HG03097 (cell line): ENCODE measurements at regions not wholly inside any gene's neighbourhood (a gene's known extent, or its start where the extent isn't known, plus 50 kb on each side); places are given as distances from the start of the nearest gene placed in this dataset.

ENCODE experiments used
- ATAC-seq: cut with Tn5 transposase; IDR thresholded peaks from one replicate; pipeline ENCODE4 v1.9.1; 2021; ENCODE audit not compliant: unreplicated experiment, low FRiP score

GRCh38 chr2:64845273-64845905 is 143.8 kb upstream of the SLC1A4 start:
- ATAC-seq = no peak

DNA sequence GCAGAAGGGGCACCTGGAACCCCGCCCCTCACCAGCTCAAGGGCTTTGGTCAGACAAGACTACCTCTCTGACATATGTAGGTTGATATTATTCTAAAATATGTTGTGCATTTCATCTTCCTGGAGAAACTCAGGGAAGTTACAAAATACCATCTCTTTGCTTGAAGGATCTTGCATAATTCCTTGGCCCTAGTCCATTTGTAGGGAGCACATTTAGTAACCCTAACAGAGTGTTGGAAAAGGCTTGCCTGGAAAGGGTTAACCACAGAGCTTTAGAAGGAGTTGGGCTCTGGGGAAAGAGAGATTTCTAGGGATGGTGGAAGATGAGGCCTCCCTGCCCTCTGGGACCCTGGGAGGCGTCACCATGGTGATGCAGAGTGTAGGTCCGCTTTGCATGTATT is 143.0 kb upstream of the SLC1A4 start:
- ATAC-seq = no peak

DNA sequence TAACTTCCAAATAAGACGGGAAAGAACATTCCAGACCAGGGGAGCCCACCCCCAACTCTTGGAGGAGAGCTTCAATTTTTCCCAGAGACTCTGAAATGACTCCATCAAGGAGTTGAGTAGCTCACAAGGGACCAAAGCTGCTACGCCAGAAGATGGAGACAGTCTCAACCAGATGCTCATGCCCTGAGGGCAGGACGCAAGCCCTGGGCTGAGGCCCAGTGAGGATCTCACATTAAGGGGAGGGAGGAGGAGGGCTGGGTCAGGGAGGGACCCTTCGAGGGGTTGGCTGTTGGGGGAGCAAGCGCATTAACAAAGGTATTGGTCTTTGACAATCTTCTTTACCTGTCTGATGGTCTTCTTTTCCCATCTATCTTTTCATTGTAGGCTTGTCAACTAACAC is 141.3 kb upstream of the SLC1A4 start:
- ATAC-seq = no peak

- ATAC-seq = no peak
Measured at GRCh38 chr2:64848363-64848762, 140.8 kb upstream of the SLC1A4 start.

- no peak for ATAC-seq
Measured at GRCh38 chr2:64848945-64849344, 140.3 kb upstream of the SLC1A4 start.

- no peak for ATAC-seq
Measured at GRCh38 chr2:64850642-64851041, 138.6 kb upstream of the SLC1A4 start.

DNA sequence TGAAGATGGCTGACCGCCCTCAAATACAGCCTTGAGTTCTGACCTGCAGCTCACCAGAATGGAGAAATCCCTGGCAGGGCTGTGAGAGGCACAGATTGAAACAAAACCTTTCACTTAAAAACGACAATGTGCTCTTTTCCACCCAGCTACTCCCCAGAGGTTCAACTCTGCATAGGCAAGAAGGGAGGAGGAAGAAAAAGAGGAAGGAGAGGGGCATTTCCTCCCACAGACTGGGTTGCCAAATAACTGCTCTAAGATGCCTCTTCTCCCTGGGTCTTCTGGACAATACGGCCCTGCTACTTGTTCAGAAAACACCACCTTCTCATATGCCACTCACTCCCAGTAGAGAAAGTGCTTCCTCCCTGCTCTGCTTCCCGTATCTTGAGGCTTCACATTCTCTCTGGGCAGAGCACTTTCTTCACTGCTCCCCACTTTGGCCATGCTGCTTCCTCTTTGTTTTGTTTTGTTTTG is 136.4 kb upstream of the SLC1A4 start:
- no peak for ATAC-seq

DNA sequence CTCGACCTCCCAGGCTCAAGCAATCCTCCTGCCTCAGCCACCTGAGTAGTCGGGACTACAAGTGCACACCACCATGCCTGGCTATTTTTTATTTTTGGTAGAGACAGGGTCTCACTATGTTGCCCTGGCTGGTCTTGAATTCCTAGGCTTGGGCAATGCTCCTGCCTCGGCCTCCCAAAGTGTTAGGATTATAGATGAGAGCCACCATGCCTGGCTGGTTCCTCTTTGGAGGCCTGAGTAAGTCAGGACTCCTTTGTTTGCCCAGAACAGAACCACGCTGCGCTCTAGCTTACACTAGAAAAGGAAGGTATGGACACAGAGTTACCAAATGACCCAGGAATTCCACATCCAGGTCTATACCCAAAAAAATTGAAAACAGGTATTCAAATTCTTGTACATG is 135.9 kb upstream of the SLC1A4 start:
- no peak for ATAC-seq

DNA sequence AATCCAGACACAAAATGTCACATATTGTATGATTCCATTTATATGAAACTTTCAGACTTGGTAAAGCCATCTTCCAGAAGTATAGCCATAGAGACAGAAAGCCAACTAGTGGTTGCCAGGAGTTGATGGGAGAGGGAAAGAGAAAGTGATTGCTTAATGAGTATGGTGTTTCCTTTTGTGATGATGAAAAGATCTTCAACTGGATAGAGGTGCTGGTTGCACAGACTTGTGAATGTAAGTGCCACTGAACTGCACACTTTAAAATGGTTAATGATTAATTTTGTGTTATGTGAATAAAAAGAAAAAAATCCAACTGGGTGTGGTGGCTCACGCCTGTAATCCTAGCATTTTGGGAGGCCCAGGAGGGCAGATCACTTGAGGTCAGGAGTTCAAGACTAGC is 135.3 kb upstream of the SLC1A4 start:
- ATAC-seq = no peak

- ATAC-seq = no peak
Measured at GRCh38 chr2:64854773-64855237, 134.4 kb upstream of the SLC1A4 start.

- ATAC-seq = no peak
Measured at GRCh38 chr2:64857581-64858471, 131.4 kb upstream of the SLC1A4 start.

DNA sequence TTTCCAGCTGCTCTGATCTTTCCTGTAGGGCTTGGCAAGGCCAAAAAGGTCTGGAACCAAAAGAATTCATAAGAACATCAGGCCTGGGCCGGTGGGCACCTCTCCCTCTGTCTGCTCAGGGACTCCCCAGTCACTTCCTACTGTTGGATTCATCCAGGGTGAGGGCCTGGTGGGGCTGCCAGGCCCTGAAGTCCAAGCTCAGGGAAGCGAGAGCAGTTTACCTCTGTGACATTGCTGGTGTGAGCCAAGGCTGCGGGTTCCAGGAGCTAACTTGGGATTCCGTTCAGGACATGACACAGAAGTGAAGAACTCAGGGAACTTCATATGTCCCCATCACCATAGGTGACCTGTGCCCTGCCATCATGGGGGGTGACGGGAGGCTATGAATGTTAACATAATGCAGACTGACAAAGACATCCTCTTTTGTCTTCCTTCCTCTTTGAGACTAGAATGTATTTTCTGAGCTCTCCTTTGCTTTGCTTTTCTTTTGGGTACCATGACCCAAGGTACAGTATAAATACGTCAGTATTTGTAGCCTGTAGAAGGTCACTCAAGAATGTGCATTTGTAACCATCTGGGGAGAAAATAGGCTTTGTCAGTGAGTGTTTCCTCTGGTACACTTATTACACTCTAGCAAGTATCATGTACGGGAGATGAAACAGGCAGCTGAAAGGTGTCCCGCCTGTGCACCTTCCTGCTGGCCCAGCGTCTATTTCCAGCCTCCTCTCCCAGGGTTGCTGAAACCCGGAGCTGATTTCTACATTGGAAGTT is 130.5 kb upstream of the SLC1A4 start:
- ATAC-seq = no peak

GRCh38 chr2:64859312-64860212 is 129.6 kb upstream of the SLC1A4 start:
- no peak for ATAC-seq

GRCh38 chr2:64860276-64860885 is 128.8 kb upstream of the SLC1A4 start:
- ATAC-seq = no peak

DNA sequence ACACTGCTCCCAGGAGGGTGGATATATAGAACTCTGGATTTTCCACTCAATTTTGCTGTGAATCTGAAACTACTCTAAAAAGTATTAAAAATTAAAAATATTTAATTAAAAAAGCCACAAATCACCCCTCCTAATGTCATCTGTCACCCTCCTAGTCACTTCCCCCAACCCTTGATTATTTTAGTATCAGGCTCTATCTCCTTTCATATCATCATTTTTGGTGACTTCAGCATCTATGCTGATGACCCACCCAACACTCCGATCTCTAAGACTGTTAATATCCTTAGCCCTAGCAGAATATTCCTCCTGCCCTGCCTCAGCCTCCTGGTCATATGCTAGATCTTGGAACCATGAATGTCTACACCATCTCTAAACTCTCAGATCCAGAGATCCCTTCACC is 128.3 kb upstream of the SLC1A4 start:
- ATAC-seq = no peak

DNA sequence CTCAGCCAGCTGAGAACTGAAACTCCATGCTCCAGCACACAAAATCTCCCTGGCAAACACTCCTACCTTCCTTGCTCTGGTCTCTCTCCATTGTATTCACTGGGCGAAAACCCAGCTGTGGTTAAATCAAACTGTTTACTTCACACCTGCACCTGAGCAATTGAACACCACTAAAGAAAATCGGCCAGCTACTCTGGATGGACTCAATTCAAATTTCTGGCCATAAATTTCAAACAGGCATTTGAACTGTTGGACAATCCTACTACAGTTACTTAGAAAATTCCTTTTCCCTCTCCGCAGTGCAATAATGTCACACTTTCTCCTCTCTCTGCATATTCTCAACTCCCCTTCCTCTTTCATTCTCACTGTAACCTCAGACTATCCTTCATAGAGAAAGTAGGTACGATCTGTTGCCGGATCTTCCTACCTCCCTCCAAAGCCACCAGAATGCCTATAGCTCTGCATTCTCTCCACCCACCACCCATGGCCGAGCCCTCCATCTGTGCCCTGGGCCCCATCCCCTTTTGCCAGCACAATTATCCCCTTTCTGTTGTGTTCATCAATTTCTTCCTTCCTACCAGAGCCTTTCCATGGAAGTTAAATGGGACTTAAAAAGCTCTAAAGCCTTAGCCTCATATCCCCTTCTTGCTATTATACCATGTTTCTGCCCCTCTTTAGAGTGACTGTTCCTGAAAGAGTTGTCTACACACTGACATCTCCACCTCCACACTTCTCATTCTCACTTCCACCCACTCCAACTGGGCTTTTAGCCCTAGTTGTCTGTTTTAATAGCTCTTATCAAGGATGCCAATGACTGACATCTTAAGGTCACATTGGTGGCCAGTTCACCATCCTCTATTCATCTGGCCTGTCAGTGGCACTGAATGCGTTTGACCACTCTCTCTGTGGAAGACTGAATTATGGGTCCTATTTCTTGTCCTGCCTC is 127.5 kb upstream of the SLC1A4 start:
- ATAC-seq = no peak

DNA sequence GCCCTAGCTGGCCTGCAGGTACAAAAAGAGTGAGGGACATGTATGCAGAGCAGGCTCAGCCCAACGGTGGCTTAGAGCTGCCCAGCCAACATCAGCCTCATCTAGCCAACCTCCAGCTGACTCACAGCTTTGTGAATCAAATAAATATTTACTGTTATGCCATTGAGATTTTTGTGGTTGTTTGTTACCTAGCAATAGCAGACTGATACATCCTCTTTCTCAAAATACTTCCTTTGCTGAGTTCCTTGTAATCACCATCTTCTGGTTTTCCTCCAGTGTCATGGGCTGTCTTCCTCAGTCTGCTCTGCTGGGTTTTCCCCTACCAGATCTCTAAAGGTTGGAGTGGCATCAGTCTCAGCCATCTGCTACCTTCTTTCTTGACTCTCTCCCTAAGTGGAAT is 126.6 kb upstream of the SLC1A4 start:
- no peak for ATAC-seq

GRCh38 chr2:64863097-64863820 is 125.9 kb upstream of the SLC1A4 start:
- ATAC-seq = no peak
